ENCODE measurements at regions not wholly inside any gene's neighbourhood (a gene's known extent, or its start where the extent isn't known, plus 50 kb on each side); places are given as distances from the start of the nearest gene placed in this dataset.

GRCh38 chr4:162392946-162393345 lies 229.1 kb upstream of the FSTL5 start:
- TF ChIP-seq, protein P1, sequence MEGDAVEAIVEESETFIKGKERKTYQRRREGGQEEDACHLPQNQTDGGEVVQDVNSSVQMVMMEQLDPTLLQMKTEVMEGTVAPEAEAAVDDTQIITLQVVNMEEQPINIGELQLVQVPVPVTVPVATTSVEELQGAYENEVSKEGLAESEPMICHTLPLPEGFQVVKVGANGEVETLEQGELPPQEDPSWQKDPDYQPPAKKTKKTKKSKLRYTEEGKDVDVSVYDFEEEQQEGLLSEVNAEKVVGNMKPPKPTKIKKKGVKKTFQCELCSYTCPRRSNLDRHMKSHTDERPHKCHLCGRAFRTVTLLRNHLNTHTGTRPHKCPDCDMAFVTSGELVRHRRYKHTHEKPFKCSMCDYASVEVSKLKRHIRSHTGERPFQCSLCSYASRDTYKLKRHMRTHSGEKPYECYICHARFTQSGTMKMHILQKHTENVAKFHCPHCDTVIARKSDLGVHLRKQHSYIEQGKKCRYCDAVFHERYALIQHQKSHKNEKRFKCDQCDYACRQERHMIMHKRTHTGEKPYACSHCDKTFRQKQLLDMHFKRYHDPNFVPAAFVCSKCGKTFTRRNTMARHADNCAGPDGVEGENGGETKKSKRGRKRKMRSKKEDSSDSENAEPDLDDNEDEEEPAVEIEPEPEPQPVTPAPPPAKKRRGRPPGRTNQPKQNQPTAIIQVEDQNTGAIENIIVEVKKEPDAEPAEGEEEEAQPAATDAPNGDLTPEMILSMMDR (IDR thresholded peaks at IDR 0.05): no peak
- TF ChIP-seq POLR2A (IDR thresholded peaks at IDR 0.05) (no peak), POLR2AphosphoS5 (IDR thresholded peaks at IDR 0.05) (no peak)
